ENCODE measurements at regions not wholly inside any gene's neighbourhood (a gene's known extent, or its start where the extent isn't known, plus 50 kb on each side); places are given as distances from the start of the nearest gene placed in this dataset.

DNA sequence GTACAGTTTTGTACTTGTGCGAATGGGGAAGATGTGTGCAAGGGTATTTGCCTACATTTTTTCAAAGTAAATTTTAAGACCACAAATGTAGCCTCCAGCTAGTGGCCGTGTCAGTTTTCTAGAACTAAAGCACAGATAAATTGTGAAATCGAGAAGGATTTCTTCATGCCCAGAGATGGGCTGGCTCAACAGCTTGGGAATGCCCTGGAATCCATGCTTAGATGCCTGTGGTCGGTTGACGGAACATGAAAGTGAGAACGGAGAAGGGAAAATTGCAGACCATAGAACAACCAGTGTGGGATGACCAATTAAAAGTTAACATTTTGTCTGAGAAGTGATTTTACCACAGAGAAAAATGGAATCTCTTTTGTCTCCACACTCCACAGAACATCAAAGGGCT, 73.2 kb upstream of the VCX2 start:
- TF ChIP-seq ZNF274 (IDR thresholded peaks at IDR 0.05; ENCODE audit: low read depth, low read length): no peak
- TF ChIP-seq YY1 (IDR thresholded peaks at IDR 0.05; ENCODE audit: insufficient read depth, insufficient read length): no peak

Data from NT2/D1 (cell line).